ENCODE measurements at regions not wholly inside any gene's neighbourhood (a gene's known extent, or its start where the extent isn't known, plus 50 kb on each side); places are given as distances from the start of the nearest gene placed in this dataset.

GRCh38 chr2:164302786-164303185 is 318.5 kb downstream of the GRB14 start:
- TF ChIP-seq EZH2 (IDR thresholded peaks at IDR 0.05; ENCODE audit: insufficient read depth, poor library complexity, severe bottlenecking) (no peak), EZH2phosphoT487 (IDR thresholded peaks at IDR 0.05; ENCODE audit: insufficient read depth, low read depth) (no peak)
